Cardiac fibroblast (primary cell): ENCODE measurements at regions not wholly inside any gene's neighbourhood (a gene's known extent, or its start where the extent isn't known, plus 50 kb on each side); places are given as distances from the start of the nearest gene placed in this dataset.

Experiments used
- DNase-seq, 2 donors: peaks; one replicate each; pipeline versions ENCODE4 v3.0.0 to v3.0.0-alpha.2; 2010; ENCODE audit warnings: low read depth in 2 of 2
- H3K4me3 ChIP-seq, 2 donors: replicated peaks in 1 of 2; 1 replicate in 1 of 2; 2 replicates in 1 of 2; pipeline ENCODE4 v1.5.1; 2011; ENCODE audit warnings: low read depth in 2 of 2, low read length in 2 of 2, mild to moderate bottlenecking in 2 of 2, moderate library complexity in 1 of 2
- CTCF ChIP-seq: IDR thresholded peaks from one replicate; pipeline ENCODE4 v1.5.1; 2011; ENCODE audit warnings: low read depth, mild to moderate bottlenecking, low read length, inconsistent platforms

DNA sequence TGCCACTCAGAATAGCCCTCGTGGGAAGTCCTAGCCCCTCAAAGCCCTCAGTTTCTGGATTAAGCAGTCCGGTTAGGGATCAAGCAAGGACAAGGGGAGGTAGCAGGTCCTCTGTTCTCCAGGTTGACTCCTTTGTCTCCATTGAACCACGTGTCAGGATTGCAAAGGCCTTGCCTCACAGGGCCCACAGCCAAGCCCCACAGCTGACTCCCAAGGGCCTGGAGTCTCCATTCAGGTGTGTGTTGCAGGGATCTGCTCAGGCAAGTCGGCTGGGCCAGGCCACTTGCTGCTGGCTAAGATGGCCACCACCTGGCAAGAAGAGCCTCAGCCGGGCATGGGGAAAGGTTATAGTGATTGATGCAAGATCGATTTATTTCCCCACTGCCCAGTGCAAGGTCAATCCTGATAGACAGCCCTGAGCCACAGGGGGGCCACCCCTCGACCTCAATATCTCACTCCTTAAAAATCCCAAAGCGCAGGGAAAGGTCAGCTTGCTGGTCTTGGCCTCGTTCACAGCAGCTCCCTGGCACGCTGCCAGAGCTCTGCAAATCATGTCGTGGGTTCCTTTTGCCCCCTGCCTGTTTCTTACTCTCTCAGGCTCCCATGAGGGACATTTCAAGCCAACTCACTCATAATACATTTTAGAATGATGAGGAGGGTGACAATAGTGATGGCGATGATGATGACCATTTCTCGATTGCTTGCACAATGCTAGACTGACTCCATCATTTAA, 75.9 kb downstream of the EDN3 start:
- no peak for DNase-seq
- TF ChIP-seq CTCF = no peak
- H3K4me3 ChIP-seq = no peak overlapping the region

DNA sequence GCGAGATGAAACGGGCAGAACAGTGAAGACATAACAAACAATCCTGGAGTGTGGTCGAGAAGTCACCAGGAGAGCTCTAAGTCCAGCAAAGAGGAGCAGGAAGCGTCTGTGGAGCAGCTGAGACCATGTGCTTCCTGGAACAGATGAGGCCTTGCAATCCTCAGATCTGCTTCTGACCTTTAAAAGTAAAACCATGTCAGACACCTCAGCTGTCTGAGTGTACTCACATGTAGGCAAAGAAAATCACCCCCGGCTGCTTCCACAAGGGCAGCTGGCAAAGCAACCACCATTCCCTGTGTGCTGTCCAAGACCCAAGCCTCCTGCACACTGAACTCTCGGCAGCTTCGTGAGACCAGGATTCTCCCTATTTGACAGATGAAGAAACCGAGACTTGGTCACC, 76.6 kb downstream of the EDN3 start:
- DNase-seq = no peak
- no peak for TF ChIP-seq CTCF

DNA sequence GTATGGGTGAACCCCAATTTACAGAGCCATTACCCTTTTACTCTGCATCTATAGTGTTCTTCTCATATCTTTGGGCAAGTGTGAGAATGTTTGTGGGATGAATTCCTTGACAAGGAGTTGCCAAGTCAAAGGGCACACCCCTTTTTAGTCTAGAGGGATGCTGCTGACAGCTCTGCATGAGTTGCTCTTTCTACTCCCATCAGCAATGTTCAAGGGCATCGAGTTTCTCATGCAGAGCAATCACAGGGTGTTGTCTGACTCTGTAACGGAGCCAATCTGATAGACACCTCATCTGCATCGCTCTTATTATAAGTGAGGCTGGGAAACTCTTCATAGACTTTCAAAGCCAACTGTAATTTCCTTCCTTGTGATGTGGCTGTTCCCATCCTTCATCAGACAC, 77.4 kb downstream of the EDN3 start:
- DNase-seq = no peak
- H3K4me3 ChIP-seq = no peak overlapping the region
- no peak for TF ChIP-seq CTCF

More for the DNA sequence above, 76.6 kb downstream of the EDN3 start:
- H3K4me3 ChIP-seq = no peak overlapping the region

GRCh38 chr20:59378396-59378795, 78.0 kb downstream of the EDN3 start:
- H3K4me3 ChIP-seq = no peak overlapping the region
- DNase-seq = no peak
- TF ChIP-seq CTCF = no peak

- no peak overlapping the region for H3K4me3 ChIP-seq
- TF ChIP-seq CTCF = no peak
- no peak for DNase-seq
Measured at GRCh38 chr20:59378966-59379365, 78.6 kb downstream of the EDN3 start.

DNA sequence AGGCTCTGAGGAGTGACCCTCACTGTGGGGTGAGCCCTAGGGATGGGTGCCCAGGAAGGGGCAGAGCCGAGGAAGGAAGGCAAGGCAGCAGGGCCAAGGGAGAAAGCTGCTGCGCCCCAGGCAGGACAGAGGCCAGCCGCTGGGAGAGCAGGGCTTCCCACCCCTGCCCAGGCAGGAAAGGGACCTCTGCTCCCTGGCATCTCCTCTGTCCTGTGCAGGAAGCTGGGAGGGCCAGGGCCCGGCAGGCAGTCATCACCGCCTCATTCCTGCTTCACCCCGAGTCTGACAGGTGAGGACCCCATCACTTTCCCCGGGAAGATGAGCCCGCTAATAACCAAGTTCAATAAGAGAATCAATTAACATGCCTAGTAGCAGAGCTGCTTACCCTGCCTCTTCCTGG, 81.3 kb downstream of the EDN3 start:
- no peak for TF ChIP-seq CTCF
- H3K4me3 ChIP-seq = no peak overlapping the region
- no peak for DNase-seq
